ENCODE measurements at regions not wholly inside any gene's neighbourhood (a gene's known extent, or its start where the extent isn't known, plus 50 kb on each side); places are given as distances from the start of the nearest gene placed in this dataset.

DNA sequence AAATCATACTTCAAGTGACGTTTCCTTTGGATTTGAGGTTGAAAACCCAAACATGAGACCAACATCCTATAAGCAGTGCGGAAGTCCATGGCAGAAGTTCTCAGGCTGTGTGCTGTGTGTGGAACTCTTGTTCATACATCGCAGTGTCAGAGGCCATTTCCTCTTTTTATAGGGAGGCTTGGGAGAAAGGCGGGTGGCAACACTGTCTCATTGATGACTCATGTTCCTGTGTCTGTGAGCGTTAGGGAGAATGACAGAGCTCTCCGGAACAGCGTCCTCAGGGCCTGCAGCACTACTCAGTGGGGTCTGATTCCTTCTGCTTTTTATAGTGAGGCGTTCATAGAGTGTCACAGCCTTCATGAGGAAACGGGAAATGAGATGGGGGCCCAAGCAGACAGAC is 98.8 kb upstream of the BASP1 start (continued):
- TF ChIP-seq, protein P1, sequence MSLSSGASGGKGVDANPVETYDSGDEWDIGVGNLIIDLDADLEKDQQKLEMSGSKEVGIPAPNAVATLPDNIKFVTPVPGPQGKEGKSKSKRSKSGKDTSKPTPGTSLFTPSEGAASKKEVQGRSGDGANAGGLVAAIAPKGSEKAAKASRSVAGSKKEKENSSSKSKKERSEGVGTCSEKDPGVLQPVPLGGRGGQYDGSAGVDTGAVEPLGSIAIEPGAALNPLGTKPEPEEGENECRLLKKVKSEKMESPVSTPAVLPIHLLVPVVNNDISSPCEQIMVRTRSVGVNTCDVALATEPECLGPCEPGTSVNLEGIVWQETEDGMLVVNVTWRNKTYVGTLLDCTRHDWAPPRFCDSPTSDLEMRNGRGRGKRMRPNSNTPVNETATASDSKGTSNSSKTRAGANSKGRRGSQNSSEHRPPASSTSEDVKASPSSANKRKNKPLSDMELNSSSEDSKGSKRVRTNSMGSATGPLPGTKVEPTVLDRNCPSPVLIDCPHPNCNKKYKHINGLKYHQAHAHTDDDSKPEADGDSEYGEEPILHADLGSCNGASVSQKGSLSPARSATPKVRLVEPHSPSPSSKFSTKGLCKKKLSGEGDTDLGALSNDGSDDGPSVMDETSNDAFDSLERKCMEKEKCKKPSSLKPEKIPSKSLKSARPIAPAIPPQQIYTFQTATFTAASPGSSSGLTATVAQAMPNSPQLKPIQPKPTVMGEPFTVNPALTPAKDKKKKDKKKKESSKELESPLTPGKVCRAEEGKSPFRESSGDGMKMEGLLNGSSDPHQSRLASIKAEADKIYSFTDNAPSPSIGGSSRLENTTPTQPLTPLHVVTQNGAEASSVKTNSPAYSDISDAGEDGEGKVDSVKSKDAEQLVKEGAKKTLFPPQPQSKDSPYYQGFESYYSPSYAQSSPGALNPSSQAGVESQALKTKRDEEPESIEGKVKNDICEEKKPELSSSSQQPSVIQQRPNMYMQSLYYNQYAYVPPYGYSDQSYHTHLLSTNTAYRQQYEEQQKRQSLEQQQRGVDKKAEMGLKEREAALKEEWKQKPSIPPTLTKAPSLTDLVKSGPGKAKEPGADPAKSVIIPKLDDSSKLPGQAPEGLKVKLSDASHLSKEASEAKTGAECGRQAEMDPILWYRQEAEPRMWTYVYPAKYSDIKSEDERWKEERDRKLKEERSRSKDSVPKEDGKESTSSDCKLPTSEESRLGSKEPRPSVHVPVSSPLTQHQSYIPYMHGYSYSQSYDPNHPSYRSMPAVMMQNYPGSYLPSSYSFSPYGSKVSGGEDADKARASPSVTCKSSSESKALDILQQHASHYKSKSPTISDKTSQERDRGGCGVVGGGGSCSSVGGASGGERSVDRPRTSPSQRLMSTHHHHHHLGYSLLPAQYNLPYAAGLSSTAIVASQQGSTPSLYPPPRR (CRISPR knock-in tag; IDR thresholded peaks at IDR 0.05; ENCODE audit: borderline replicate concordance) = no peak
- TF ChIP-seq ZNF165 (CRISPR knock-in tag; IDR thresholded peaks at IDR 0.05; ENCODE audit: borderline replicate concordance) (no peak), HNRNPK (IDR thresholded peaks at IDR 0.05; ENCODE audit: low read depth, low read length, poor library complexity, severe bottlenecking) (no peak), RFX7 (CRISPR knock-in tag; IDR thresholded peaks at IDR 0.05) (no peak), KHSRP (IDR thresholded peaks at IDR 0.05) (no peak), BRD9 (IDR thresholded peaks at IDR 0.05; ENCODE audit: low read depth, partially characterized antibody) (no peak), MBD2 (IDR thresholded peaks at IDR 0.05; ENCODE audit: borderline replicate concordance, low read depth) (no peak), PHB (CRISPR knock-in tag; IDR thresholded peaks at IDR 0.05) (no peak), GATAD2A (IDR thresholded peaks at IDR 0.05) (no peak), RB1 (IDR thresholded peaks at IDR 0.05; ENCODE audit: low read depth) (no peak)
- TF ChIP-seq, protein P2, sequence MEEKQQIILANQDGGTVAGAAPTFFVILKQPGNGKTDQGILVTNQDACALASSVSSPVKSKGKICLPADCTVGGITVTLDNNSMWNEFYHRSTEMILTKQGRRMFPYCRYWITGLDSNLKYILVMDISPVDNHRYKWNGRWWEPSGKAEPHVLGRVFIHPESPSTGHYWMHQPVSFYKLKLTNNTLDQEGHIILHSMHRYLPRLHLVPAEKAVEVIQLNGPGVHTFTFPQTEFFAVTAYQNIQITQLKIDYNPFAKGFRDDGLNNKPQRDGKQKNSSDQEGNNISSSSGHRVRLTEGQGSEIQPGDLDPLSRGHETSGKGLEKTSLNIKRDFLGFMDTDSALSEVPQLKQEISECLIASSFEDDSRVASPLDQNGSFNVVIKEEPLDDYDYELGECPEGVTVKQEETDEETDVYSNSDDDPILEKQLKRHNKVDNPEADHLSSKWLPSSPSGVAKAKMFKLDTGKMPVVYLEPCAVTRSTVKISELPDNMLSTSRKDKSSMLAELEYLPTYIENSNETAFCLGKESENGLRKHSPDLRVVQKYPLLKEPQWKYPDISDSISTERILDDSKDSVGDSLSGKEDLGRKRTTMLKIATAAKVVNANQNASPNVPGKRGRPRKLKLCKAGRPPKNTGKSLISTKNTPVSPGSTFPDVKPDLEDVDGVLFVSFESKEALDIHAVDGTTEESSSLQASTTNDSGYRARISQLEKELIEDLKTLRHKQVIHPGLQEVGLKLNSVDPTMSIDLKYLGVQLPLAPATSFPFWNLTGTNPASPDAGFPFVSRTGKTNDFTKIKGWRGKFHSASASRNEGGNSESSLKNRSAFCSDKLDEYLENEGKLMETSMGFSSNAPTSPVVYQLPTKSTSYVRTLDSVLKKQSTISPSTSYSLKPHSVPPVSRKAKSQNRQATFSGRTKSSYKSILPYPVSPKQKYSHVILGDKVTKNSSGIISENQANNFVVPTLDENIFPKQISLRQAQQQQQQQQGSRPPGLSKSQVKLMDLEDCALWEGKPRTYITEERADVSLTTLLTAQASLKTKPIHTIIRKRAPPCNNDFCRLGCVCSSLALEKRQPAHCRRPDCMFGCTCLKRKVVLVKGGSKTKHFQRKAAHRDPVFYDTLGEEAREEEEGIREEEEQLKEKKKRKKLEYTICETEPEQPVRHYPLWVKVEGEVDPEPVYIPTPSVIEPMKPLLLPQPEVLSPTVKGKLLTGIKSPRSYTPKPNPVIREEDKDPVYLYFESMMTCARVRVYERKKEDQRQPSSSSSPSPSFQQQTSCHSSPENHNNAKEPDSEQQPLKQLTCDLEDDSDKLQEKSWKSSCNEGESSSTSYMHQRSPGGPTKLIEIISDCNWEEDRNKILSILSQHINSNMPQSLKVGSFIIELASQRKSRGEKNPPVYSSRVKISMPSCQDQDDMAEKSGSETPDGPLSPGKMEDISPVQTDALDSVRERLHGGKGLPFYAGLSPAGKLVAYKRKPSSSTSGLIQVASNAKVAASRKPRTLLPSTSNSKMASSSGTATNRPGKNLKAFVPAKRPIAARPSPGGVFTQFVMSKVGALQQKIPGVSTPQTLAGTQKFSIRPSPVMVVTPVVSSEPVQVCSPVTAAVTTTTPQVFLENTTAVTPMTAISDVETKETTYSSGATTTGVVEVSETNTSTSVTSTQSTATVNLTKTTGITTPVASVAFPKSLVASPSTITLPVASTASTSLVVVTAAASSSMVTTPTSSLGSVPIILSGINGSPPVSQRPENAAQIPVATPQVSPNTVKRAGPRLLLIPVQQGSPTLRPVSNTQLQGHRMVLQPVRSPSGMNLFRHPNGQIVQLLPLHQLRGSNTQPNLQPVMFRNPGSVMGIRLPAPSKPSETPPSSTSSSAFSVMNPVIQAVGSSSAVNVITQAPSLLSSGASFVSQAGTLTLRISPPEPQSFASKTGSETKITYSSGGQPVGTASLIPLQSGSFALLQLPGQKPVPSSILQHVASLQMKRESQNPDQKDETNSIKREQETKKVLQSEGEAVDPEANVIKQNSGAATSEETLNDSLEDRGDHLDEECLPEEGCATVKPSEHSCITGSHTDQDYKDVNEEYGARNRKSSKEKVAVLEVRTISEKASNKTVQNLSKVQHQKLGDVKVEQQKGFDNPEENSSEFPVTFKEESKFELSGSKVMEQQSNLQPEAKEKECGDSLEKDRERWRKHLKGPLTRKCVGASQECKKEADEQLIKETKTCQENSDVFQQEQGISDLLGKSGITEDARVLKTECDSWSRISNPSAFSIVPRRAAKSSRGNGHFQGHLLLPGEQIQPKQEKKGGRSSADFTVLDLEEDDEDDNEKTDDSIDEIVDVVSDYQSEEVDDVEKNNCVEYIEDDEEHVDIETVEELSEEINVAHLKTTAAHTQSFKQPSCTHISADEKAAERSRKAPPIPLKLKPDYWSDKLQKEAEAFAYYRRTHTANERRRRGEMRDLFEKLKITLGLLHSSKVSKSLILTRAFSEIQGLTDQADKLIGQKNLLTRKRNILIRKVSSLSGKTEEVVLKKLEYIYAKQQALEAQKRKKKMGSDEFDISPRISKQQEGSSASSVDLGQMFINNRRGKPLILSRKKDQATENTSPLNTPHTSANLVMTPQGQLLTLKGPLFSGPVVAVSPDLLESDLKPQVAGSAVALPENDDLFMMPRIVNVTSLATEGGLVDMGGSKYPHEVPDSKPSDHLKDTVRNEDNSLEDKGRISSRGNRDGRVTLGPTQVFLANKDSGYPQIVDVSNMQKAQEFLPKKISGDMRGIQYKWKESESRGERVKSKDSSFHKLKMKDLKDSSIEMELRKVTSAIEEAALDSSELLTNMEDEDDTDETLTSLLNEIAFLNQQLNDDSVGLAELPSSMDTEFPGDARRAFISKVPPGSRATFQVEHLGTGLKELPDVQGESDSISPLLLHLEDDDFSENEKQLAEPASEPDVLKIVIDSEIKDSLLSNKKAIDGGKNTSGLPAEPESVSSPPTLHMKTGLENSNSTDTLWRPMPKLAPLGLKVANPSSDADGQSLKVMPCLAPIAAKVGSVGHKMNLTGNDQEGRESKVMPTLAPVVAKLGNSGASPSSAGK (IDR thresholded peaks at IDR 0.05) = no peak
- TF ChIP-seq, protein P3, sequence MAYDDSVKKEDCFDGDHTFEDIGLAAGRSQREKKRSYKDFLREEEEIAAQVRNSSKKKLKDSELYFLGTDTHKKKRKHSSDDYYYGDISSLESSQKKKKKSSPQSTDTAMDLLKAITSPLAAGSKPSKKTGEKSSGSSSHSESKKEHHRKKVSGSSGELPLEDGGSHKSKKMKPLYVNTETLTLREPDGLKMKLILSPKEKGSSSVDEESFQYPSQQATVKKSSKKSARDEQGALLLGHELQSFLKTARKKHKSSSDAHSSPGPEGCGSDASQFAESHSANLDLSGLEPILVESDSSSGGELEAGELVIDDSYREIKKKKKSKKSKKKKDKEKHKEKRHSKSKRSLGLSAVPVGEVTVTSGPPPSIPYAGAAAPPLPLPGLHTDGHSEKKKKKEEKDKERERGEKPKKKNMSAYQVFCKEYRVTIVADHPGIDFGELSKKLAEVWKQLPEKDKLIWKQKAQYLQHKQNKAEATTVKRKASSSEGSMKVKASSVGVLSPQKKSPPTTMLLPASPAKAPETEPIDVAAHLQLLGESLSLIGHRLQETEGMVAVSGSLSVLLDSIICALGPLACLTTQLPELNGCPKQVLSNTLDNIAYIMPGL (CRISPR knock-in tag; IDR thresholded peaks at IDR 0.05) = no peak
